ENCODE measurements at regions not wholly inside any gene's neighbourhood (a gene's known extent, or its start where the extent isn't known, plus 50 kb on each side); places are given as distances from the start of the nearest gene placed in this dataset.

- TF ChIP-seq CTCF (IDR thresholded peaks at IDR 0.05; ENCODE audit: insufficient read depth, low read length, poor library complexity, severe bottlenecking): no peak
Measured at GRCh38 chr12:77352946-77353345, 287.6 kb upstream of the E2F7 start.

GRCh38 chr12:77351860-77352259 lies 286.5 kb upstream of the E2F7 start:
- no peak for TF ChIP-seq CTCF (IDR thresholded peaks at IDR 0.05; ENCODE audit: insufficient read depth, low read length, poor library complexity, severe bottlenecking)
- no peak for DNase-seq (ENCODE audit: extremely low read depth, insufficient read length)
- H3K36me3 ChIP-seq (ENCODE audit: control insufficient read depth, insufficient read depth, low read length): no peaks in the 10 kb centered on the region
- H3K4me3 ChIP-seq (replicated peaks; ENCODE audit: low read depth, low read length): no peak overlapping the region
- no peaks in the 10 kb centered on the region for H3K27me3 ChIP-seq (replicated peaks; ENCODE audit: control insufficient read depth, insufficient read depth, low read length)

More at GRCh38 chr12:77352946-77353345, 287.6 kb upstream of the E2F7 start:
- DNase-seq (ENCODE audit: extremely low read depth, insufficient read length): no peak
- no peaks in the 10 kb centered on the region for H3K27me3 ChIP-seq (replicated peaks; ENCODE audit: control insufficient read depth, insufficient read depth, low read length)
- H3K36me3 ChIP-seq (ENCODE audit: control insufficient read depth, insufficient read depth, low read length): no peaks in the 10 kb centered on the region
- no peak overlapping the region for H3K4me3 ChIP-seq (replicated peaks; ENCODE audit: low read depth, low read length)

GRCh38 chr12:77349689-77350370 lies 284.5 kb upstream of the E2F7 start:
- DNase-seq (ENCODE audit: extremely low read depth, insufficient read length): no peak
- no peaks in the 10 kb centered on the region for H3K27me3 ChIP-seq (replicated peaks; ENCODE audit: control insufficient read depth, insufficient read depth, low read length)
- no peak for TF ChIP-seq CTCF (IDR thresholded peaks at IDR 0.05; ENCODE audit: insufficient read depth, low read length, poor library complexity, severe bottlenecking)
- H3K4me3 ChIP-seq (replicated peaks; ENCODE audit: low read depth, low read length): no peak overlapping the region
- no peaks in the 10 kb centered on the region for H3K36me3 ChIP-seq (ENCODE audit: control insufficient read depth, insufficient read depth, low read length)

GRCh38 chr12:77347017-77347416 lies 281.6 kb upstream of the E2F7 start:
- no peaks in the 10 kb centered on the region for H3K27me3 ChIP-seq (replicated peaks; ENCODE audit: control insufficient read depth, insufficient read depth, low read length)
- H3K36me3 ChIP-seq (ENCODE audit: control insufficient read depth, insufficient read depth, low read length): no peaks in the 10 kb centered on the region
- DNase-seq (ENCODE audit: extremely low read depth, insufficient read length): no peak
- H3K4me3 ChIP-seq (replicated peaks; ENCODE audit: low read depth, low read length): no peak overlapping the region
- TF ChIP-seq CTCF (IDR thresholded peaks at IDR 0.05; ENCODE audit: insufficient read depth, low read length, poor library complexity, severe bottlenecking): no peak

GRCh38 chr12:77345336-77345735 lies 280.0 kb upstream of the E2F7 start:
- no peaks in the 10 kb centered on the region for H3K36me3 ChIP-seq (ENCODE audit: control insufficient read depth, insufficient read depth, low read length)
- no peaks in the 10 kb centered on the region for H3K27me3 ChIP-seq (replicated peaks; ENCODE audit: control insufficient read depth, insufficient read depth, low read length)
- no peak for DNase-seq (ENCODE audit: extremely low read depth, insufficient read length)
- H3K4me3 ChIP-seq (replicated peaks; ENCODE audit: low read depth, low read length): no peak overlapping the region
- no peak for TF ChIP-seq CTCF (IDR thresholded peaks at IDR 0.05; ENCODE audit: insufficient read depth, low read length, poor library complexity, severe bottlenecking)

- no peaks in the 10 kb centered on the region for H3K36me3 ChIP-seq (ENCODE audit: control insufficient read depth, insufficient read depth, low read length)
- DNase-seq (ENCODE audit: extremely low read depth, insufficient read length): no peak
- H3K4me3 ChIP-seq (replicated peaks; ENCODE audit: low read depth, low read length): no peak overlapping the region
- TF ChIP-seq CTCF (IDR thresholded peaks at IDR 0.05; ENCODE audit: insufficient read depth, low read length, poor library complexity, severe bottlenecking): no peak
- H3K27me3 ChIP-seq (replicated peaks; ENCODE audit: control insufficient read depth, insufficient read depth, low read length): no peaks in the 10 kb centered on the region
Measured at GRCh38 chr12:77344651-77345050, 279.3 kb upstream of the E2F7 start.
